Progenitor cell of endocrine pancreas (in vitro differentiated cells): ENCODE measurements at regions not wholly inside any gene's neighbourhood (a gene's known extent, or its start where the extent isn't known, plus 50 kb on each side); places are given as distances from the start of the nearest gene placed in this dataset.

Experiments used
- DNase-seq: peaks from one replicate; pipeline ENCODE4 v3.0.0; 2021; ENCODE audit warnings: low spot score; ENCODE audit not compliant: unreplicated experiment
- H3K27ac Mint-ChIP-seq: 2 replicates; pipeline ENCODE4 v1.8.0; 2021; ENCODE audit warnings: mild to moderate bottlenecking, moderate library complexity, mixed read lengths
- H3K27me3 Mint-ChIP-seq: 2 replicates; pipeline ENCODE4 v1.8.0; 2021; ENCODE audit warnings: mixed read lengths
- H3K36me3 Mint-ChIP-seq: 2 replicates; pipeline ENCODE4 v1.8.0; 2022; ENCODE audit warnings: mixed read lengths; ENCODE audit not compliant: insufficient read depth
- H3K4me1 Mint-ChIP-seq: 2 replicates; pipeline ENCODE4 v1.8.0; 2021; ENCODE audit warnings: low read depth, mixed read lengths
- H3K4me3 Mint-ChIP-seq: 2 replicates; pipeline ENCODE4 v1.8.0; 2021; ENCODE audit warnings: low read depth, mild to moderate bottlenecking, moderate library complexity, mixed read lengths
- H3K9me3 Mint-ChIP-seq: 2 replicates; pipeline ENCODE4 v1.8.0; 2021; ENCODE audit warnings: low read depth, mixed read lengths
- CTCF ChIP-seq: fragments of 200-600 bp; sonication (generic); IDR thresholded peaks from one replicate; pipeline ENCODE4 v1.5.0; 2021; ENCODE audit warnings: antibody characterized with exemption, mild to moderate bottlenecking; ENCODE audit not compliant: unreplicated experiment

GRCh38 chr10:7077880-7078279, 333.0 kb downstream of the SFMBT2 start:
- Mint-ChIP-seq H3K27ac (no peak overlapping the region), H3K36me3 (no peaks in the 10 kb centered on the region), H3K4me3 (no peak overlapping the region), H3K27me3 (peaks cover 11% of the 10 kb centered on the region), H3K9me3 (no peaks in the 10 kb centered on the region), H3K4me1 (peaks cover 34% of the 10 kb centered on the region)
- no peak for TF ChIP-seq CTCF
- DNase-seq = no peak

- no peak for TF ChIP-seq CTCF
- Mint-ChIP-seq H3K4me1 (peaks cover 20% of the 10 kb centered on the region), H3K4me3 (no peak overlapping the region), H3K27ac (no peak overlapping the region), H3K9me3 (peaks cover 4% of the 10 kb centered on the region), H3K36me3 (no peaks in the 10 kb centered on the region), H3K27me3 (peaks cover 9% of the 10 kb centered on the region)
- DNase-seq = no peak
Observed at GRCh38 chr10:7075851-7076250, 335.0 kb downstream of the SFMBT2 start.

- H3K27ac Mint-ChIP-seq = no peak overlapping the region
Observed at GRCh38 chr10:7075110-7075509, 335.7 kb downstream of the SFMBT2 start.

GRCh38 chr10:7071421-7071820, 339.4 kb downstream of the SFMBT2 start:
- H3K4me1 Mint-ChIP-seq = peaks cover 4% of the 10 kb centered on the region
- no peaks in the 10 kb centered on the region for H3K36me3 Mint-ChIP-seq
- peaks cover 4% of the 10 kb centered on the region for H3K9me3 Mint-ChIP-seq
- no peak overlapping the region for H3K4me3 Mint-ChIP-seq
- H3K27me3 Mint-ChIP-seq = peaks cover 8% of the 10 kb centered on the region
- H3K27ac Mint-ChIP-seq = no peak overlapping the region
- no peak for DNase-seq
- TF ChIP-seq CTCF = no peak

More at GRCh38 chr10:7075110-7075509, 335.7 kb downstream of the SFMBT2 start:
- H3K4me1 Mint-ChIP-seq = peaks cover 20% of the 10 kb centered on the region
- TF ChIP-seq CTCF = no peak
- no peaks in the 10 kb centered on the region for H3K36me3 Mint-ChIP-seq
- no peak overlapping the region for H3K4me3 Mint-ChIP-seq
- peaks cover 8% of the 10 kb centered on the region for H3K27me3 Mint-ChIP-seq
- peaks cover 4% of the 10 kb centered on the region for H3K9me3 Mint-ChIP-seq
- DNase-seq = no peak

GRCh38 chr10:7070950-7071349, 339.9 kb downstream of the SFMBT2 start:
- H3K4me3 Mint-ChIP-seq = no peak overlapping the region
- peaks cover under 1% of the 10 kb centered on the region for H3K4me1 Mint-ChIP-seq
- H3K9me3 Mint-ChIP-seq = peaks cover 4% of the 10 kb centered on the region
- no peak for TF ChIP-seq CTCF
- no peak for DNase-seq
- H3K36me3 Mint-ChIP-seq = no peaks in the 10 kb centered on the region
- peaks cover 8% of the 10 kb centered on the region for H3K27me3 Mint-ChIP-seq
- no peak overlapping the region for H3K27ac Mint-ChIP-seq
